BLaER1 treated with 17β-estradiol and CSF1 and Interleukin-3, amounts not matched to agents 10 nM and 100 nM (cell line): ENCODE measurements at regions not wholly inside any gene's neighbourhood (a gene's known extent, or its start where the extent isn't known, plus 50 kb on each side); places are given as distances from the start of the nearest gene placed in this dataset.
A peak's percentile ranks its signal among the peaks of the same experiment; 100 is the strongest.
"Not testable (repeated sequence)": the region's sequence is repeated elsewhere in the genome, so short reads cannot be mapped to it uniquely, and the experiment has no call there.

Source experiments
- H3K27ac ChIP-seq, 11 experiments: shearing (Covaris generic); formaldehyde crosslinking; 2 replicates each; pipeline ENCODE4 v1.8.1; 2022
- H3K27me3 ChIP-seq, 11 experiments: shearing (Covaris generic); formaldehyde crosslinking; 2 replicates each; pipeline ENCODE4 v1.8.1; 2022
- H3K36me3 ChIP-seq, 11 experiments: shearing (Covaris generic); formaldehyde crosslinking; 2 replicates each; pipeline ENCODE4 v1.8.1; 2022
- H3K4me1 ChIP-seq, 10 experiments: shearing (Covaris generic); formaldehyde crosslinking; 2 replicates each; pipeline ENCODE4 v1.8.1; 2022
- H3K4me2 ChIP-seq, 11 experiments: shearing (Covaris generic); formaldehyde crosslinking; 2 replicates each; pipeline ENCODE4 v1.8.1; 2022
- H3K4me3 ChIP-seq, 10 experiments: shearing (Covaris generic); formaldehyde crosslinking; 2 replicates each; pipeline ENCODE4 v1.8.1; 2022
- H3K9ac ChIP-seq, 11 experiments: shearing (Covaris generic); formaldehyde crosslinking; 2 replicates each; pipeline ENCODE4 v1.8.1; 2022
- H3K9me3 ChIP-seq, 11 experiments: shearing (Covaris generic); formaldehyde crosslinking; replicated peaks in 1 of 11; 2 replicates each; pipeline ENCODE4 v1.8.1; 2022
- H4K20me1 ChIP-seq, 11 experiments: shearing (Covaris generic); formaldehyde crosslinking; 2 replicates each; pipeline ENCODE4 v1.8.1; 2022
- Cebpa-rat ChIP-seq, 11 experiments: shearing (Covaris generic); IDR thresholded peaks; 2 replicates each; pipeline ENCODE4 v1.8.1; 2022

DNA sequence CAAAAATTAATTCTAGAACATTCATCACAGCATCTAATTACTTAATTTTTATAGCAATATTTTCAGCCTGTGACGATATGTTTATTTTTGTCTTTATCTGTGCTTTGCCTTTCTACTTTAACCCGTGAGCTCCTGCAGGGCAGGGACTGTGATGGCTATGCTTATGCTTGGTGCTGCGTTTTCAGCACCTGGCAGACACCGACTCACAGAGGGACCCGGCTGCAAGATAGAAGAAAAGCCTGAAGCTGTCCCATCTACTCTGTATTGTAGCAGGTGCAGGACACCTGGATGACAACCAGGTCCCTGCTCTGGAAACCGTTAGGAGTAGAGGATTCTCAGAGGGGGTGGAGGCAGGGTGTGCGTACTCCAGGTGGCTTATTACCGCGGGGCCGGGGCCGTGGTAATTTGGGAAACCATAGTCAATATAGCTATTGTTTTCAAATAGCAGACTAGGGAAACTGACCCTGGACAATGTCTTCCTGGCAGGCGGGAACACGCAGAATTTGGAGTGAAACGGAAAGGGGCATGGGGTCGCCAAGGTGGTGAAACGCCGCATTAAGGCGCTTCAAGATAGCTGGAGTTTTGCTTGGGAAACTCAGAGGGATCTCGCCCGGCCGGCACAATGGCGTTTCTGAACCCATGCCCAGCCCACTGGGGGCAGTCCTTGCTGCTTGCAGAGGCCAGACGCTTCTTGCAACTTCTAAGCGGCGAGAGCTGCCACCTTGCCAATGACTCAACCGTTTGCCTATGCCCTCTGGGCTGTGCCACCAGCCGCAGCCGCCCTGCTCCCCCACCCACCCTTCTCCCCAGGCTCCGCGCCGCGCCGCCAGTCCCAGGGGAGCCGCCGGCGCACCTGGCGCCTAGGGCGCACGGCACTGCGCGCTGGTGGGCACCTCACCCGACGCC lies 140.1 kb upstream of the PALM2AKAP2 start:
- Histone ChIP-seq H4K20me1 (peaks cover 0 to 21% (median 0%) of the 10 kb centered on the region in 11 experiments; a peak in 3 of 22 replicates), H3K4me1 (peaks cover 13 to 54% (median 40%) of the 10 kb centered on the region in 10 experiments), H3K27me3 (peaks cover 0 to 34% (median 16%) of the 10 kb centered on the region in 11 experiments; a peak in 14 of 22 replicates), H3K9ac (peak overlapping the region in 10 of 11 experiments; percentile 21 to 74 (median 50); a peak in 18 of 22 replicates), H3K4me2 (peak overlapping the region; percentile 94 to 100 (median 99)), H3K36me3 (no peaks in the 10 kb centered on the region), H3K4me3 (peak overlapping the region; percentile 55 to 72 (median 63)), H3K27ac (peak overlapping the region in 5 of 11 experiments; percentile 22 to 65 (median 32); a peak in 6 of 22 replicates), H3K9me3 (peaks cover 0 to 15% (median 3%) of the 10 kb centered on the region in 11 experiments; a peak in 8 of 22 replicates)
- 0 out of 22 replicates have a peak, but pooled peaks of 1 of the 11 experiments have one; percentile 2 for TF ChIP-seq Cebpa-rat (IDR thresholded peaks at IDR 0.05)

GRCh38 chr9:109640580-109641371 lies 139.2 kb upstream of the PALM2AKAP2 start:
- Histone ChIP-seq H3K9ac (peak overlapping the region in 10 of 11 experiments; percentile 21 to 74 (median 50); a peak in 18 of 22 replicates), H3K4me1 (peaks cover 13 to 50% (median 40%) of the 10 kb centered on the region in 10 experiments), H3K4me2 (peak overlapping the region; percentile 94 to 100 (median 99)), H3K4me3 (peak overlapping the region; percentile 55 to 72 (median 63)), H3K27me3 (peaks cover 0 to 34% (median 16%) of the 10 kb centered on the region in 11 experiments; a peak in 14 of 22 replicates), H4K20me1 (peaks cover 0 to 21% (median 0%) of the 10 kb centered on the region in 11 experiments; a peak in 3 of 22 replicates), H3K36me3 (no peaks in the 10 kb centered on the region), H3K27ac (peak overlapping the region in 6 of 11 experiments; percentile 22 to 65 (median 29); a peak in 8 of 22 replicates), H3K9me3 (peaks cover 0 to 20% (median 6%) of the 10 kb centered on the region in 11 experiments; a peak in 8 of 22 replicates)
- TF ChIP-seq Cebpa-rat (IDR thresholded peaks at IDR 0.05) = no peak

DNA sequence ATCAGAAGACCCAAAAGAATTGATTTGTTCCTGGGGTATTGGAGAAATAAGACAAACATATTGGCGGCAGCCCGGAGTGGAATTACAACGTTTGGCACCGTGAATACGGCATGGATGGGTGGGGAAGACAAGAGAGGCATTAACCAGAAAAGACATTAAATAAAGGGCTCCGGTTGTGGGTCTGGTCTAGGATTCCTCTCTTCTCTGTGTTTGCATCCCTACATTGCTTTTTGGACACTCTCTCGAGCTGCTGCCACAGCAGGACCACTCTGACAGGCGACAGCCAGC lies 138.7 kb upstream of the PALM2AKAP2 start:
- H3K4me2 ChIP-seq = peak overlapping the region; percentile 94 to 100 (median 99)
- peak overlapping the region; percentile 55 to 72 (median 63); a peak in 16 of 20 replicates for H3K4me3 ChIP-seq
- peak overlapping the region in 2 of 11 experiments; percentile 65 to 74; a peak in 1 of 22 replicates for H3K9ac ChIP-seq

DNA sequence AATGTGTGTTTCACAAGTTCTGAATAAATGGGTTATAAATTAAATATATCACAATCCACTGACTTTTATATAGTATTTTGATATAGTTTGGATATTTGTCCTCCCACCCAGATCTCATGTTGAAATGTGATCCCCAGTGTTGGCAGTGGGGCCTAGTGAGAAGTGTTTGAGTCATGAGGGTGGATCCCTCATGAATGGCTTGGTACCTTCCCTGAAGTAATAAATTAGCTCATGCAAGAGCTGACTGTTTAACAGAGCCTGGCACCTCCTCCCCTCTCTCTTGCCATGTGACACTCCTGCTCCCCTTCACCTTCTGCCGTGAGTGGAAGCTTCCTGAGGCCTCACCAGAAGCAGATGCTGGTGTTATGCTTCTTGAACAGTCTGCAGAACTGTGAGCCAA lies 127.9 kb upstream of the PALM2AKAP2 start:
- H3K4me2 ChIP-seq = no peak overlapping the region
- no peak for TF ChIP-seq Cebpa-rat (IDR thresholded peaks at IDR 0.05)
- no peak overlapping the region for H3K9ac ChIP-seq

More for the DNA sequence above, 138.7 kb upstream of the PALM2AKAP2 start:
- H3K27me3 ChIP-seq = peaks cover 0 to 34% (median 16%) of the 10 kb centered on the region in 11 experiments; a peak in 14 of 22 replicates
- H4K20me1 ChIP-seq = peaks cover 0 to 21% (median 0%) of the 10 kb centered on the region in 11 experiments; a peak in 3 of 22 replicates
- peaks cover 0 to 20% (median 6%) of the 10 kb centered on the region in 11 experiments; a peak in 9 of 22 replicates for H3K9me3 ChIP-seq
- peaks cover 13 to 50% (median 40%) of the 10 kb centered on the region in 10 experiments for H3K4me1 ChIP-seq
- TF ChIP-seq Cebpa-rat (IDR thresholded peaks at IDR 0.05) = no peak
- H3K27ac ChIP-seq = peak overlapping the region in 1 of 11 experiments; percentile 65; a peak in 1 of 22 replicates
- H3K36me3 ChIP-seq = no peaks in the 10 kb centered on the region

DNA sequence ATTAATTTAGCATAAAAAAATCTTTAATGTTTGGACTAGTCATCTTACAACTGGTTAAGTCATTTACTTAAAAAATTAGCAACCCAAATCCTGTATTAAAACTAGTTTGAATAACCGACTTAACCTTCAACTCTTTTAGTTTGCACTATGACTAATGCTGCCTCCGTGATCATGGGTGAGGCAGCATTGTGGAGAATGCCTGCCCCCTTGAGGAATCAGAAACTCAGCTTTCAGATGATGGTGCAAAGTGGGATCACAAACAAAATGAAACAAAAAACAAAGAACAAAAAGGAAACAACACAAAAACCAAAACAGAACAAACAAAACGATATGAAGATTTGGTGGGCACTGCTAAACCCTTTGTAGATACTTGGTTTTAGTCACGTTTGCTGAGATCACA lies 127.0 kb upstream of the PALM2AKAP2 start:
- TF ChIP-seq Cebpa-rat (IDR thresholded peaks at IDR 0.05) = no peak
- Histone ChIP-seq H3K4me1 (peaks cover 0 to 12% (median 9%) of the 10 kb centered on the region in 10 experiments; a peak in 17 of 20 replicates), H3K9me3 (peaks cover 4 to 9% (median 7%) of the 10 kb centered on the region in 11 experiments; a peak in 20 of 22 replicates), H4K20me1 (no peaks in the 10 kb centered on the region), H3K4me3 (no peak overlapping the region), H3K9ac (no peak overlapping the region), H3K27me3 (no peaks in the 10 kb centered on the region), H3K36me3 (no peaks in the 10 kb centered on the region), H3K27ac (no peak overlapping the region), H3K4me2 (no peak overlapping the region)

More for the DNA sequence above, 127.9 kb upstream of the PALM2AKAP2 start:
- Histone ChIP-seq H4K20me1 (no peaks in the 10 kb centered on the region), H3K4me3 (no peak overlapping the region), H3K4me1 (peaks cover 0 to 12% (median 9%) of the 10 kb centered on the region in 10 experiments; a peak in 17 of 20 replicates), H3K27ac (no peak overlapping the region), H3K9me3 (peaks cover 9 to 17% (median 14%) of the 10 kb centered on the region in 11 experiments; a peak in 20 of 22 replicates), H3K36me3 (no peaks in the 10 kb centered on the region), H3K27me3 (no peaks in the 10 kb centered on the region)

- TF ChIP-seq Cebpa-rat (IDR thresholded peaks at IDR 0.05) = no peak
- no peak overlapping the region for H3K4me3 ChIP-seq
- H3K27ac ChIP-seq = no peak overlapping the region
- H3K9me3 ChIP-seq = peaks cover 0 to 4% (median 2%) of the 10 kb centered on the region in 11 experiments; a peak in 6 of 22 replicates
- H3K36me3 ChIP-seq = no peaks in the 10 kb centered on the region
- no peak overlapping the region for H3K9ac ChIP-seq
- H3K4me1 ChIP-seq = peaks cover 0 to 12% (median 9%) of the 10 kb centered on the region in 10 experiments; a peak in 17 of 20 replicates
- H4K20me1 ChIP-seq = no peaks in the 10 kb centered on the region
- H3K4me2 ChIP-seq = no peak overlapping the region
- no peaks in the 10 kb centered on the region for H3K27me3 ChIP-seq
Measured at GRCh38 chr9:109653470-109653869, 126.5 kb upstream of the PALM2AKAP2 start.

- not testable (repeated sequence) for H3K4me2 ChIP-seq, H3K36me3 ChIP-seq, H3K9ac ChIP-seq, H4K20me1 ChIP-seq, H3K4me1 ChIP-seq, H3K4me3 ChIP-seq, H3K27me3 ChIP-seq, H3K27ac ChIP-seq
- peaks cover 12 to 31% (median 24%) of the 10 kb centered on the region in 11 experiments; a peak in 18 of 22 replicates for H3K9me3 ChIP-seq
Measured at GRCh38 chr9:109663978-109664377, 116.0 kb upstream of the PALM2AKAP2 start.

GRCh38 chr9:109665736-109666135 lies 114.3 kb upstream of the PALM2AKAP2 start:
- H3K9me3 ChIP-seq = peaks cover 8 to 31% (median 22%) of the 10 kb centered on the region in 11 experiments; a peak in 18 of 22 replicates
- not testable (repeated sequence) for H3K4me2 ChIP-seq, H3K27me3 ChIP-seq, H3K4me3 ChIP-seq, H3K4me1 ChIP-seq, H3K9ac ChIP-seq, H3K27ac ChIP-seq, H3K36me3 ChIP-seq, H4K20me1 ChIP-seq
